Fibroblast of the aortic adventitia (primary cell): ENCODE measurements at regions not wholly inside any gene's neighbourhood (a gene's known extent, or its start where the extent isn't known, plus 50 kb on each side); places are given as distances from the start of the nearest gene placed in this dataset.
"Not testable (repeated sequence)": the region's sequence is repeated elsewhere in the genome, so short reads cannot be mapped to it uniquely, and the experiment has no call there.

ENCODE experiments used
- DNase-seq: peaks from one replicate; pipeline ENCODE4 v3.0.0-alpha.2; 2010; ENCODE audit warnings: low read depth
- H3K4me3 ChIP-seq: 2 replicates; pipeline ENCODE4 v1.5.1; 2011; ENCODE audit warnings: low read depth, mild to moderate bottlenecking, control low read depth, low read length, moderate library complexity
- CTCF ChIP-seq: IDR thresholded peaks from 2 replicates; pipeline ENCODE4 v1.5.1; 2011; ENCODE audit warnings: mild to moderate bottlenecking, low read length, control low read depth, inconsistent platforms; ENCODE audit not compliant: insufficient read depth

GRCh38 chr2:55801436-55801835, 107.8 kb upstream of the PNPT1 start:
- no peak for DNase-seq
- no peak for TF ChIP-seq CTCF

GRCh38 chr2:55799624-55800023, 106.0 kb upstream of the PNPT1 start:
- not testable (repeated sequence) for H3K4me3 ChIP-seq, DNase-seq

More at GRCh38 chr2:55801436-55801835, 107.8 kb upstream of the PNPT1 start:
- H3K4me3 ChIP-seq: no peak overlapping the region

GRCh38 chr2:55796121-55796520, 102.5 kb upstream of the PNPT1 start:
- TF ChIP-seq CTCF: no peak
- DNase-seq: no peak
- no peak overlapping the region for H3K4me3 ChIP-seq

- DNase-seq, H3K4me3 ChIP-seq: not testable (repeated sequence)
Measured at GRCh38 chr2:55793602-55794001, 100.0 kb upstream of the PNPT1 start.

GRCh38 chr2:55786280-55786679, 92.6 kb upstream of the PNPT1 start:
- DNase-seq: no peak
- no peak for TF ChIP-seq CTCF
- H3K4me3 ChIP-seq: no peak overlapping the region

- not testable (repeated sequence) for DNase-seq
Measured at GRCh38 chr2:55783751-55784150, 90.1 kb upstream of the PNPT1 start.

GRCh38 chr2:55782528-55783173, 89.0 kb upstream of the PNPT1 start:
- no peak for DNase-seq
- no peak for TF ChIP-seq CTCF
- H3K4me3 ChIP-seq: no peak overlapping the region

More at GRCh38 chr2:55783751-55784150, 90.1 kb upstream of the PNPT1 start:
- H3K4me3 ChIP-seq: not testable (repeated sequence)

GRCh38 chr2:55781542-55781941, 87.9 kb upstream of the PNPT1 start:
- no peak for TF ChIP-seq CTCF
- no peak for DNase-seq
- H3K4me3 ChIP-seq: no peak overlapping the region
